ENCODE measurements at regions not wholly inside any gene's neighbourhood (a gene's known extent, or its start where the extent isn't known, plus 50 kb on each side); places are given as distances from the start of the nearest gene placed in this dataset.

- TF ChIP-seq CTCF (optimal IDR thresholded peaks at IDR 0.05 in 1 of 3, IDR thresholded peaks at IDR 0.05 in 1 of 3, conservative IDR thresholded peaks at IDR 0.05 in 1 of 3; ENCODE audit: extremely low read depth in 1 of 3, insufficient read depth in 2 of 3, low read length in 3 of 3) (no peak), EZH2 (IDR thresholded peaks at IDR 0.05; ENCODE audit: low read length) (no peak)
- Histone ChIP-seq H3K9me3 (ENCODE audit: control insufficient read depth, low read depth, low read length) (no peaks in the 10 kb centered on the region), H3K27me3 (ENCODE audit: control insufficient read depth, extremely low read depth, insufficient read depth, low read length) (no peaks in the 10 kb centered on the region), H3K79me2 (ENCODE audit: control insufficient read depth, insufficient read depth, low read length) (no peaks in the 10 kb centered on the region), H3K9me1 (ENCODE audit: control insufficient read depth, extremely low read depth, insufficient read depth, low read length) (no peaks in the 10 kb centered on the region), H4K20me1 (ENCODE audit: control insufficient read depth, extremely low read depth, insufficient read depth, low read length) (no peaks in the 10 kb centered on the region), H3K4me3 (ENCODE audit: control insufficient read depth in 2 of 3, extremely low read depth in 1 of 3, insufficient read depth in 2 of 3, low read depth in 1 of 3, low read length in 3 of 3) (no peak overlapping the region), H3K4me1 (ENCODE audit: control insufficient read depth, extremely low read depth, insufficient read depth, low read length) (no peaks in the 10 kb centered on the region), H3K27ac (ENCODE audit: control insufficient read depth, insufficient read depth, low read length) (no peak overlapping the region), H2AFZ (ENCODE audit: control insufficient read depth, low read length) (no peak overlapping the region), H3K4me2 (ENCODE audit: control insufficient read depth, extremely low read depth, insufficient read depth, low read depth, low read length) (no peak overlapping the region), H3K9ac (ENCODE audit: control insufficient read depth, extremely low read depth, insufficient read depth, low read length) (no peak overlapping the region), H3K36me3 (ENCODE audit: control insufficient read depth in 2 of 2, extremely low read depth in 1 of 2, insufficient read depth in 2 of 2, low read length in 2 of 2) (no peaks in the 10 kb centered on the region)
- dilution Hi-C loops (cut with MboI; ENCODE audit: extremely low pct_ligation_motif_present, low sequenced_read_pairs): no loop called here
- DNase-seq (ENCODE audit: low read depth, low spot score) (no peak), FAIRE-seq (no peak)
Measured at GRCh38 chr12:124085419-124086296, 112.6 kb downstream of the ZNF664 start.

GRCh38 chr12:124086299-124086898 lies 113.4 kb downstream of the ZNF664 start:
- Histone ChIP-seq H3K79me2 (ENCODE audit: control insufficient read depth, insufficient read depth, low read length) (no peaks in the 10 kb centered on the region), H3K4me1 (ENCODE audit: control insufficient read depth, extremely low read depth, insufficient read depth, low read length) (no peaks in the 10 kb centered on the region), H4K20me1 (ENCODE audit: control insufficient read depth, extremely low read depth, insufficient read depth, low read length) (no peaks in the 10 kb centered on the region), H3K27ac (ENCODE audit: control insufficient read depth, insufficient read depth, low read length) (no peak overlapping the region), H3K36me3 (ENCODE audit: control insufficient read depth in 2 of 2, extremely low read depth in 1 of 2, insufficient read depth in 2 of 2, low read length in 2 of 2) (no peaks in the 10 kb centered on the region), H3K4me2 (ENCODE audit: control insufficient read depth, extremely low read depth, insufficient read depth, low read depth, low read length) (no peak overlapping the region), H3K9me1 (ENCODE audit: control insufficient read depth, extremely low read depth, insufficient read depth, low read length) (no peaks in the 10 kb centered on the region), H3K27me3 (ENCODE audit: control insufficient read depth, extremely low read depth, insufficient read depth, low read length) (no peaks in the 10 kb centered on the region), H3K9ac (ENCODE audit: control insufficient read depth, extremely low read depth, insufficient read depth, low read length) (no peak overlapping the region), H3K9me3 (ENCODE audit: control insufficient read depth, low read depth, low read length) (no peaks in the 10 kb centered on the region), H3K4me3 (ENCODE audit: control insufficient read depth in 2 of 3, extremely low read depth in 1 of 3, insufficient read depth in 2 of 3, low read depth in 1 of 3, low read length in 3 of 3) (no peak overlapping the region), H2AFZ (ENCODE audit: control insufficient read depth, low read length) (no peak overlapping the region)
- no peak for FAIRE-seq
- no peak for TF ChIP-seq CTCF (optimal IDR thresholded peaks at IDR 0.05 in 1 of 3, IDR thresholded peaks at IDR 0.05 in 1 of 3, conservative IDR thresholded peaks at IDR 0.05 in 1 of 3; ENCODE audit: extremely low read depth in 1 of 3, insufficient read depth in 2 of 3, low read length in 3 of 3)
- TF ChIP-seq EZH2 (IDR thresholded peaks at IDR 0.05; ENCODE audit: low read length): no peak
- no peak for DNase-seq (ENCODE audit: low read depth, low spot score)
- dilution Hi-C loops (cut with MboI; ENCODE audit: extremely low pct_ligation_motif_present, low sequenced_read_pairs): no loop called here

All from keratinocyte (primary cell).